ENCODE measurements at regions not wholly inside any gene's neighbourhood (a gene's known extent, or its start where the extent isn't known, plus 50 kb on each side); places are given as distances from the start of the nearest gene placed in this dataset.

- no peak overlapping the region for H3K4me3 ChIP-seq (ENCODE audit: low read depth, low read length)
- DNase-seq (ENCODE audit: low read depth) = no peak
- no peak for TF ChIP-seq CTCF (conservative IDR thresholded peaks at IDR 0.05; ENCODE audit: low read depth, low read length)
Measured at GRCh38 chr20:17819395-17820093, 119.8 kb downstream of the BANF2 start.

GRCh38 chr20:17818187-17818586 is 118.4 kb downstream of the BANF2 start:
- no peak for DNase-seq (ENCODE audit: low read depth)
- no peak overlapping the region for H3K4me3 ChIP-seq (ENCODE audit: low read depth, low read length)
- no peak for TF ChIP-seq CTCF (conservative IDR thresholded peaks at IDR 0.05; ENCODE audit: low read depth, low read length)

- DNase-seq (ENCODE audit: low read depth) = no peak
- no peak for TF ChIP-seq CTCF (conservative IDR thresholded peaks at IDR 0.05; ENCODE audit: low read depth, low read length)
- H3K4me3 ChIP-seq (ENCODE audit: low read depth, low read length) = no peak overlapping the region
Measured at GRCh38 chr20:17816804-17817587, 117.2 kb downstream of the BANF2 start.

- DNase-seq (ENCODE audit: low read depth) = no peak
- no peak overlapping the region for H3K4me3 ChIP-seq (ENCODE audit: low read depth, low read length)
- TF ChIP-seq CTCF (conservative IDR thresholded peaks at IDR 0.05; ENCODE audit: low read depth, low read length) = no peak
Measured at GRCh38 chr20:17811628-17811965, 111.8 kb downstream of the BANF2 start.

GRCh38 chr20:17810847-17811627 is 111.3 kb downstream of the BANF2 start:
- no peak overlapping the region for H3K4me3 ChIP-seq (ENCODE audit: low read depth, low read length)
- TF ChIP-seq CTCF (conservative IDR thresholded peaks at IDR 0.05; ENCODE audit: low read depth, low read length) = no peak
- no peak for DNase-seq (ENCODE audit: low read depth)

GRCh38 chr20:17810062-17810631 is 110.4 kb downstream of the BANF2 start:
- TF ChIP-seq CTCF (conservative IDR thresholded peaks at IDR 0.05; ENCODE audit: low read depth, low read length) = no peak
- H3K4me3 ChIP-seq (ENCODE audit: low read depth, low read length) = no peak overlapping the region
- DNase-seq (ENCODE audit: low read depth) = peak; percentile 41

Measured in epithelial cell of proximal tubule (primary cell).